ENCODE measurements at regions not wholly inside any gene's neighbourhood (a gene's known extent, or its start where the extent isn't known, plus 50 kb on each side); places are given as distances from the start of the nearest gene placed in this dataset.

GRCh38 chr1:195897076-195897475 lies 711.2 kb downstream of the KCNT2 start:
- Histone ChIP-seq H3K36me3 (ENCODE audit: control insufficient read depth in 3 of 3, insufficient read depth in 2 of 3, low read depth in 1 of 3, low read length in 3 of 3) (no peaks in the 10 kb centered on the region), H3K27me3 (ENCODE audit: control insufficient read depth in 3 of 3, insufficient read depth in 3 of 3, low read length in 3 of 3) (no peaks in the 10 kb centered on the region), H3K4me3 (ENCODE audit: low read depth in 1 of 3, low read length in 3 of 3) (no peak overlapping the region), H3K27ac (ENCODE audit: low read depth in 1 of 3, low read length in 2 of 3) (no peak overlapping the region), H3K4me1 (ENCODE audit: control insufficient read depth in 3 of 3, insufficient read depth in 2 of 3, low read depth in 1 of 3, low read length in 2 of 3) (no peaks in the 10 kb centered on the region), H3K9me3 (ENCODE audit: control insufficient read depth in 2 of 2, insufficient read depth in 1 of 2, low read depth in 1 of 2, low read length in 1 of 2) (no peaks in the 10 kb centered on the region)
- FAIRE-seq, result no peak
- WGBS, 3 donors, result 84 to 91% (median 86%) methylated on average over 6 of the region's 6 CpGs
- DNase-seq, result no peak

GRCh38 chr1:195894411-195894810 lies 713.8 kb downstream of the KCNT2 start:
- H3K27ac ChIP-seq (ENCODE audit: low read depth in 1 of 3, low read length in 2 of 3), result no peak overlapping the region
- DNase-seq, result no peak
- H3K27me3 ChIP-seq (ENCODE audit: control insufficient read depth in 3 of 3, insufficient read depth in 3 of 3, low read length in 3 of 3), result no peaks in the 10 kb centered on the region
- H3K4me3 ChIP-seq (ENCODE audit: low read depth in 1 of 3, low read length in 3 of 3), result no peak overlapping the region
- no peak for FAIRE-seq
- H3K9me3 ChIP-seq (ENCODE audit: control insufficient read depth in 2 of 2, insufficient read depth in 1 of 2, low read depth in 1 of 2, low read length in 1 of 2), result no peaks in the 10 kb centered on the region
- no peaks in the 10 kb centered on the region for H3K36me3 ChIP-seq (ENCODE audit: control insufficient read depth in 3 of 3, insufficient read depth in 2 of 3, low read depth in 1 of 3, low read length in 3 of 3)
- 33 to 62% (median 41%) methylated on average over 1 of the region's 1 CpG for WGBS, 3 donors
- no peaks in the 10 kb centered on the region for H3K4me1 ChIP-seq (ENCODE audit: control insufficient read depth in 3 of 3, insufficient read depth in 2 of 3, low read depth in 1 of 3, low read length in 2 of 3)

- no peaks in the 10 kb centered on the region for H3K4me1 ChIP-seq (ENCODE audit: control insufficient read depth in 3 of 3, insufficient read depth in 2 of 3, low read depth in 1 of 3, low read length in 2 of 3)
- H3K4me3 ChIP-seq (ENCODE audit: low read depth in 1 of 3, low read length in 3 of 3), result no peak overlapping the region
- H3K9me3 ChIP-seq (ENCODE audit: control insufficient read depth in 2 of 2, insufficient read depth in 1 of 2, low read depth in 1 of 2, low read length in 1 of 2), result no peaks in the 10 kb centered on the region
- H3K36me3 ChIP-seq (ENCODE audit: control insufficient read depth in 3 of 3, insufficient read depth in 2 of 3, low read depth in 1 of 3, low read length in 3 of 3), result no peaks in the 10 kb centered on the region
- FAIRE-seq (no peak), DNase-seq (no peak)
- H3K27ac ChIP-seq (ENCODE audit: low read depth in 1 of 3, low read length in 2 of 3), result no peak overlapping the region
- no peaks in the 10 kb centered on the region for H3K27me3 ChIP-seq (ENCODE audit: control insufficient read depth in 3 of 3, insufficient read depth in 3 of 3, low read length in 3 of 3)
- 55 to 72% (median 72%) methylated on average over 1 of the region's 1 CpG for WGBS, 3 donors
These were observed 722.2 kb downstream of the KCNT2 start for GRCh38 chr1:195886000-195886399.

- WGBS, 3 donors, result 59 to 97% (median 76%) methylated on average over 2 of the region's 2 CpGs
- FAIRE-seq, result no peak
- no peak overlapping the region for H3K4me3 ChIP-seq (ENCODE audit: low read depth in 1 of 3, low read length in 3 of 3)
- no peak for DNase-seq
- no peak overlapping the region for H3K27ac ChIP-seq (ENCODE audit: low read depth in 1 of 3, low read length in 2 of 3)
- no peaks in the 10 kb centered on the region for H3K4me1 ChIP-seq (ENCODE audit: control insufficient read depth in 3 of 3, insufficient read depth in 2 of 3, low read depth in 1 of 3, low read length in 2 of 3)
- H3K27me3 ChIP-seq (ENCODE audit: control insufficient read depth in 3 of 3, insufficient read depth in 3 of 3, low read length in 3 of 3), result no peaks in the 10 kb centered on the region
- H3K36me3 ChIP-seq (ENCODE audit: control insufficient read depth in 3 of 3, insufficient read depth in 2 of 3, low read depth in 1 of 3, low read length in 3 of 3), result no peaks in the 10 kb centered on the region
- H3K9me3 ChIP-seq (ENCODE audit: control insufficient read depth in 2 of 2, insufficient read depth in 1 of 2, low read depth in 1 of 2, low read length in 1 of 2), result peaks cover 0 to 4% of the 10 kb centered on the region in 2 donors
These were observed 729.8 kb downstream of the KCNT2 start for GRCh38 chr1:195878478-195878877.

- FAIRE-seq, result no peak
These were observed 731.4 kb downstream of the KCNT2 start for GRCh38 chr1:195876792-195877191.

GRCh38 chr1:195872376-195872775 lies 735.9 kb downstream of the KCNT2 start:
- 79 to 86% (median 81%) methylated on average over 3 of the region's 3 CpGs for WGBS, 3 donors

More at GRCh38 chr1:195876792-195877191, 731.4 kb downstream of the KCNT2 start:
- WGBS, 3 donors, result 70 to 76% (median 75%) methylated on average over 4 of the region's 4 CpGs
- no peak overlapping the region for H3K4me3 ChIP-seq (ENCODE audit: low read depth in 1 of 3, low read length in 3 of 3)
- H3K27me3 ChIP-seq (ENCODE audit: control insufficient read depth in 3 of 3, insufficient read depth in 3 of 3, low read length in 3 of 3), result no peaks in the 10 kb centered on the region
- DNase-seq, result no peak
- H3K4me1 ChIP-seq (ENCODE audit: control insufficient read depth in 3 of 3, insufficient read depth in 2 of 3, low read depth in 1 of 3, low read length in 2 of 3), result no peaks in the 10 kb centered on the region
- no peaks in the 10 kb centered on the region for H3K36me3 ChIP-seq (ENCODE audit: control insufficient read depth in 3 of 3, insufficient read depth in 2 of 3, low read depth in 1 of 3, low read length in 3 of 3)
- H3K9me3 ChIP-seq (ENCODE audit: control insufficient read depth in 2 of 2, insufficient read depth in 1 of 2, low read depth in 1 of 2, low read length in 1 of 2), result peaks cover 0 to 4% of the 10 kb centered on the region in 2 donors
- no peak overlapping the region for H3K27ac ChIP-seq (ENCODE audit: low read depth in 1 of 3, low read length in 2 of 3)

GRCh38 chr1:195867638-195868037 lies 740.6 kb downstream of the KCNT2 start:
- Histone ChIP-seq H3K27ac (ENCODE audit: low read depth in 1 of 3, low read length in 2 of 3) (no peak overlapping the region), H3K27me3 (ENCODE audit: control insufficient read depth in 3 of 3, insufficient read depth in 3 of 3, low read length in 3 of 3) (no peaks in the 10 kb centered on the region), H3K9me3 (ENCODE audit: control insufficient read depth in 2 of 2, insufficient read depth in 1 of 2, low read depth in 1 of 2, low read length in 1 of 2) (no peaks in the 10 kb centered on the region), H3K4me1 (ENCODE audit: control insufficient read depth in 3 of 3, insufficient read depth in 2 of 3, low read depth in 1 of 3, low read length in 2 of 3) (no peaks in the 10 kb centered on the region), H3K36me3 (ENCODE audit: control insufficient read depth in 3 of 3, insufficient read depth in 2 of 3, low read depth in 1 of 3, low read length in 3 of 3) (no peaks in the 10 kb centered on the region), H3K4me3 (ENCODE audit: low read depth in 1 of 3, low read length in 3 of 3) (no peak overlapping the region)
- FAIRE-seq, result no peak
- no peak for DNase-seq

More at GRCh38 chr1:195872376-195872775, 735.9 kb downstream of the KCNT2 start:
- no peaks in the 10 kb centered on the region for H3K36me3 ChIP-seq (ENCODE audit: control insufficient read depth in 3 of 3, insufficient read depth in 2 of 3, low read depth in 1 of 3, low read length in 3 of 3)
- H3K4me1 ChIP-seq (ENCODE audit: control insufficient read depth in 3 of 3, insufficient read depth in 2 of 3, low read depth in 1 of 3, low read length in 2 of 3), result no peaks in the 10 kb centered on the region
- H3K9me3 ChIP-seq (ENCODE audit: control insufficient read depth in 2 of 2, insufficient read depth in 1 of 2, low read depth in 1 of 2, low read length in 1 of 2), result peaks cover 0 to 4% of the 10 kb centered on the region in 2 donors
- H3K4me3 ChIP-seq (ENCODE audit: low read depth in 1 of 3, low read length in 3 of 3), result no peak overlapping the region
- H3K27me3 ChIP-seq (ENCODE audit: control insufficient read depth in 3 of 3, insufficient read depth in 3 of 3, low read length in 3 of 3), result no peaks in the 10 kb centered on the region
- no peak for DNase-seq
- no peak for FAIRE-seq
- H3K27ac ChIP-seq (ENCODE audit: low read depth in 1 of 3, low read length in 2 of 3), result no peak overlapping the region

- Histone ChIP-seq H3K36me3 (ENCODE audit: control insufficient read depth in 3 of 3, insufficient read depth in 2 of 3, low read depth in 1 of 3, low read length in 3 of 3) (no peaks in the 10 kb centered on the region), H3K4me1 (ENCODE audit: control insufficient read depth in 3 of 3, insufficient read depth in 2 of 3, low read depth in 1 of 3, low read length in 2 of 3) (no peaks in the 10 kb centered on the region), H3K27me3 (ENCODE audit: control insufficient read depth in 3 of 3, insufficient read depth in 3 of 3, low read length in 3 of 3) (no peaks in the 10 kb centered on the region), H3K27ac (ENCODE audit: low read depth in 1 of 3, low read length in 2 of 3) (no peak overlapping the region), H3K9me3 (ENCODE audit: control insufficient read depth in 2 of 2, insufficient read depth in 1 of 2, low read depth in 1 of 2, low read length in 1 of 2) (no peaks in the 10 kb centered on the region), H3K4me3 (ENCODE audit: low read depth in 1 of 3, low read length in 3 of 3) (no peak overlapping the region)
- FAIRE-seq (no peak), DNase-seq (no peak)
- WGBS, 3 donors, result 61 to 84% (median 75%) methylated on average over 1 of the region's 1 CpG
These were observed 741.4 kb downstream of the KCNT2 start for GRCh38 chr1:195866781-195867222.

- DNase-seq (no peak), FAIRE-seq (no peak)
- 64 to 66% (median 65%) methylated on average over 6 of the region's 6 CpGs for WGBS, 3 donors
- Histone ChIP-seq H3K27ac (ENCODE audit: low read depth in 1 of 3, low read length in 2 of 3) (no peak overlapping the region), H3K27me3 (ENCODE audit: control insufficient read depth in 3 of 3, insufficient read depth in 3 of 3, low read length in 3 of 3) (no peaks in the 10 kb centered on the region), H3K4me3 (ENCODE audit: low read depth in 1 of 3, low read length in 3 of 3) (no peak overlapping the region), H3K9me3 (ENCODE audit: control insufficient read depth in 2 of 2, insufficient read depth in 1 of 2, low read depth in 1 of 2, low read length in 1 of 2) (no peaks in the 10 kb centered on the region), H3K4me1 (ENCODE audit: control insufficient read depth in 3 of 3, insufficient read depth in 2 of 3, low read depth in 1 of 3, low read length in 2 of 3) (no peaks in the 10 kb centered on the region), H3K36me3 (ENCODE audit: control insufficient read depth in 3 of 3, insufficient read depth in 2 of 3, low read depth in 1 of 3, low read length in 3 of 3) (no peaks in the 10 kb centered on the region)
These were observed 742.0 kb downstream of the KCNT2 start for GRCh38 chr1:195866091-195866780.
